ENCODE measurements at regions not wholly inside any gene's neighbourhood (a gene's known extent, or its start where the extent isn't known, plus 50 kb on each side); places are given as distances from the start of the nearest gene placed in this dataset.
"Not testable (repeated sequence)": the region's sequence is repeated elsewhere in the genome, so short reads cannot be mapped to it uniquely, and the experiment has no call there.

DNA sequence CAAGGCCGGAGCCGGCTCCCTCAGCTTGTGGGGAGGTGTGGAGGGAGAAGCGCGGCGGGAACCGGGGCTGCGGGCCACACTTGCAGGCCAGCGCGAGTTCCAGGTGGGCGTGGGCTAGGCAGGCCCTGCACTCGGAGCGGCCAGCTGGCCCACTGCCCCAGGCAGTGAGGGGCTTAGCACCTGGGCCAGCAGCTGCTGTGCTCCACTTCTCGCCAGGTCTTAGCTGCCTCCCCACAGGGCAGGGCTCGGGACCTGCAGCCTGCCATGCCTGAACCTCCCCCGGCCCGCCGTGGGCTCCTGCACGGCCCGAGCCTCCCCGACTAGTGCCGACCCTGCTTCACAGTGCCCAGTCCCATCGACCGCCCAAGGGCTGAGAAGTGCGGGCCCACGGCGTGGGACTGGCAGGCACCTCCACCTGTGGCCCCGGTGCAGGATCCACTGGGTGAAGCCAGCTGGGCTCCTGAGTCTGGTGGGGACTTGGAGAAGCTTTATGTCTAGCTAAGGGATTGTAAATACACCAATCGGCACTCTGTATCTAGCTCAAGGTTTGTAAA is 131.8 kb downstream of the KDR start:
- TF ChIP-seq, protein P1, sequence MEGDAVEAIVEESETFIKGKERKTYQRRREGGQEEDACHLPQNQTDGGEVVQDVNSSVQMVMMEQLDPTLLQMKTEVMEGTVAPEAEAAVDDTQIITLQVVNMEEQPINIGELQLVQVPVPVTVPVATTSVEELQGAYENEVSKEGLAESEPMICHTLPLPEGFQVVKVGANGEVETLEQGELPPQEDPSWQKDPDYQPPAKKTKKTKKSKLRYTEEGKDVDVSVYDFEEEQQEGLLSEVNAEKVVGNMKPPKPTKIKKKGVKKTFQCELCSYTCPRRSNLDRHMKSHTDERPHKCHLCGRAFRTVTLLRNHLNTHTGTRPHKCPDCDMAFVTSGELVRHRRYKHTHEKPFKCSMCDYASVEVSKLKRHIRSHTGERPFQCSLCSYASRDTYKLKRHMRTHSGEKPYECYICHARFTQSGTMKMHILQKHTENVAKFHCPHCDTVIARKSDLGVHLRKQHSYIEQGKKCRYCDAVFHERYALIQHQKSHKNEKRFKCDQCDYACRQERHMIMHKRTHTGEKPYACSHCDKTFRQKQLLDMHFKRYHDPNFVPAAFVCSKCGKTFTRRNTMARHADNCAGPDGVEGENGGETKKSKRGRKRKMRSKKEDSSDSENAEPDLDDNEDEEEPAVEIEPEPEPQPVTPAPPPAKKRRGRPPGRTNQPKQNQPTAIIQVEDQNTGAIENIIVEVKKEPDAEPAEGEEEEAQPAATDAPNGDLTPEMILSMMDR (IDR thresholded peaks at IDR 0.05), result not testable (repeated sequence)
- not testable (repeated sequence) for TF ChIP-seq ZFX (IDR thresholded peaks at IDR 0.05; ENCODE audit: borderline replicate concordance)
